ENCODE measurements at regions not wholly inside any gene's neighbourhood (a gene's known extent, or its start where the extent isn't known, plus 50 kb on each side); places are given as distances from the start of the nearest gene placed in this dataset.

- no peak overlapping the region for H2BK120ac ChIP-seq (replicated peaks; ENCODE audit: low read depth, low read length)
- peaks cover 0 to 10% (median 2%) of the 10 kb centered on the region in 4 experiments; a peak in 5 of 7 replicates for H3K4me1 ChIP-seq (replicated peaks in 1 of 4; ENCODE audit: control insufficient read depth in 3 of 4, insufficient read depth in 4 of 4, low read length in 3 of 4)
- no peak overlapping the region for H4K91ac ChIP-seq (replicated peaks; ENCODE audit: insufficient read length, low read length)
- no peak overlapping the region for H4K5ac ChIP-seq (ENCODE audit: insufficient read length, low read depth, low read length)
- no peak overlapping the region for H3K18ac ChIP-seq (ENCODE audit: extremely low read depth, low read length)
- DNase-seq (ENCODE audit: low read depth in 1 of 2, low spot score in 2 of 2) (peak in 1 of 2 experiments; percentile 75), FAIRE-seq (no peak)
- POLR2A ChIA-PET (ENCODE audit: partially characterized antibody), result no interaction called here
- H3K9me3 ChIP-seq (ENCODE audit: insufficient read depth in 2 of 2, low read depth in 1 of 2, low read length in 1 of 2), result no peaks in the 10 kb centered on the region
- H3K14ac ChIP-seq (ENCODE audit: insufficient read length), result no peak overlapping the region
- H3K4ac ChIP-seq (replicated peaks; ENCODE audit: insufficient read length, low read depth, low read length), result no peak overlapping the region
- CTCF ChIA-PET (ENCODE audit: partially characterized antibody), result interaction anchor here (0.6 to 1.9 kb wide), 7 partner anchors 9 to 1739 kb away, joined by 3 to 6 read pairs (median 3); no protein-coding TSS in a partner anchor
- no peak overlapping the region for H3K9ac ChIP-seq (replicated peaks in 1 of 4; ENCODE audit: extremely low read depth in 1 of 4, low read depth in 3 of 4, low read length in 3 of 4)
- no peak overlapping the region for H2AK5ac ChIP-seq (ENCODE audit: low read depth, low read length)
- no peak overlapping the region for H4K8ac ChIP-seq (ENCODE audit: extremely low read depth, insufficient read depth, low read length)
- H3K23me2 ChIP-seq (ENCODE audit: low read depth, low read length), result peaks cover 17% of the 10 kb centered on the region; the same call in 1 of the 2 replicates
- no peak overlapping the region for H3K23ac ChIP-seq (ENCODE audit: insufficient read length)
- H3K27ac ChIP-seq (ENCODE audit: low read depth, low read length), result no peak overlapping the region
- no peak overlapping the region for H2BK12ac ChIP-seq (ENCODE audit: low read depth, low read length)
- no peak overlapping the region for H2BK20ac ChIP-seq (ENCODE audit: low read length)
- peaks cover 2 to 4% of the 10 kb centered on the region in 2 experiments for H4K20me1 ChIP-seq (replicated peaks in 1 of 2; ENCODE audit: control insufficient read depth in 1 of 2, insufficient read depth in 2 of 2, low read length in 2 of 2)
- H3K79me2 ChIP-seq (ENCODE audit: control insufficient read depth in 1 of 2, insufficient read depth in 2 of 2, low read length in 2 of 2), result no peaks in the 10 kb centered on the region
- 1% methylated on average over 42 of the region's 54 CpGs; no CpG with 5 or more reads in 1 of the 2 experiments for WGBS, 2 experiments (ENCODE audit: extremely low coverage in 1 of 2, insufficient coverage in 1 of 2, insufficient read length in 1 of 2, insufficient replicate concordance in 2 of 2, low coverage in 1 of 2, low lambda C conversion rate in 2 of 2, missing lambda C conversion rate in 1 of 2)
- H3K56ac ChIP-seq (replicated peaks; ENCODE audit: insufficient read length, low read depth, low read length), result no peak overlapping the region
- peak overlapping the region; percentile 89 to 98 for H3K4me2 ChIP-seq (ENCODE audit: insufficient read depth in 1 of 2, low read depth in 2 of 2, low read length in 2 of 2)
- no peak overlapping the region for H2BK5ac ChIP-seq (ENCODE audit: low read depth, low read length)
- H3K36me3 ChIP-seq (ENCODE audit: control insufficient read depth in 2 of 4, insufficient read depth in 4 of 4, low read length in 3 of 4), result no peaks in the 10 kb centered on the region
- peak overlapping the region; percentile 44 to 69 (median 57) for H3K4me3 ChIP-seq (ENCODE audit: extremely low read depth in 1 of 4, insufficient read depth in 2 of 4, low read depth in 3 of 4, low read length in 4 of 4)
- H2AFZ ChIP-seq (ENCODE audit: low read length), result peak overlapping the region; percentile 71; the same call in 1 of the 2 replicates
- H2BK15ac ChIP-seq (ENCODE audit: low read length), result no peak overlapping the region
- H3K27me3 ChIP-seq (replicated peaks in 1 of 4; ENCODE audit: control insufficient read depth in 3 of 4, extremely low read depth in 1 of 4, insufficient read depth in 3 of 4, low read length in 3 of 4), result peaks cover 38 to 77% (median 64%) of the 10 kb centered on the region in 4 experiments
- H3K79me1 ChIP-seq (ENCODE audit: low read depth, low read length), result no peaks in the 10 kb centered on the region
- TF ChIP-seq GABPA (IDR thresholded peaks at IDR 0.05; ENCODE audit: borderline replicate concordance, insufficient read depth, low read length) (no peak), CEBPB (IDR thresholded peaks at IDR 0.05; ENCODE audit: low read depth, low read length) (no peak), RAD21 (IDR thresholded peaks at IDR 0.05 in 1 of 2, conservative IDR thresholded peaks at IDR 0.05 in 1 of 2; ENCODE audit: low read depth in 2 of 2, low read length in 2 of 2) (peak; percentile 25 to 41; a peak in 1 of 4 replicates), POLR2A (IDR thresholded peaks at IDR 0.05; ENCODE audit: control extremely low read depth in 1 of 2, low read depth in 2 of 2, low read length in 2 of 2) (no peak), BRCA1 (IDR thresholded peaks at IDR 0.05; ENCODE audit: low read depth, low read length) (no peak), SRF (IDR thresholded peaks at IDR 0.05; ENCODE audit: low read depth, low read length) (no peak), EZH2 (IDR thresholded peaks at IDR 0.05; ENCODE audit: low read depth, low read length, severe bottlenecking) (peak; percentile 80), PHF8 (conservative IDR thresholded peaks at IDR 0.05; ENCODE audit: low read depth, low read length) (no peak), CBX5 (IDR thresholded peaks at IDR 0.05; ENCODE audit: low read depth, low read length) (no peak), MAFK (IDR thresholded peaks at IDR 0.05; ENCODE audit: low read depth, low read length) (no peak), JUN (IDR thresholded peaks at IDR 0.05; ENCODE audit: low read depth, low read length) (no peak), ASH2L (IDR thresholded peaks at IDR 0.05; ENCODE audit: low read length) (peak; percentile 55), TCF12 (IDR thresholded peaks at IDR 0.05; ENCODE audit: low read depth, low read length) (no peak)
Observed at GRCh38 chr5:155728857-155729683, 597.9 kb upstream of the SGCD start.

Data from H1 (cell line).